Nucleus accumbens (tissue), 56 donors: ENCODE measurements at regions not wholly inside any gene's neighbourhood (a gene's known extent, or its start where the extent isn't known, plus 50 kb on each side); places are given as distances from the start of the nearest gene placed in this dataset.
A peak's percentile ranks its signal among the peaks of the same experiment; 100 is the strongest.
"Not testable (repeated sequence)": the region's sequence is repeated elsewhere in the genome, so short reads cannot be mapped to it uniquely, and the experiment has no call there.

Source experiments
- DNase-seq, 56 donors: peaks; one replicate each; lab custom pipeline; 2025; lab: John Stamatoyannopoulos, UW

- DNase-seq = peak in 7 of 56 donors; percentile 0 to 7 (median 3)
Measured at GRCh38 chr4:31236020-31236638, 516.0 kb downstream of the PCDH7 start.

- DNase-seq = no peak
Measured at GRCh38 chr4:31236639-31237173, 516.5 kb downstream of the PCDH7 start.

GRCh38 chr4:31237233-31237632 is 517.1 kb downstream of the PCDH7 start:
- no peak for DNase-seq

- DNase-seq = no peak
Measured at GRCh38 chr4:31239886-31240285, 519.7 kb downstream of the PCDH7 start.

- DNase-seq = no peak
Measured at GRCh38 chr4:31241504-31242106, 521.4 kb downstream of the PCDH7 start.

GRCh38 chr4:31246856-31247255 is 526.7 kb downstream of the PCDH7 start:
- no peak for DNase-seq

GRCh38 chr4:31259119-31259518 is 539.0 kb downstream of the PCDH7 start:
- no peak for DNase-seq

- no peak for DNase-seq
Measured at GRCh38 chr4:31261632-31262031, 541.5 kb downstream of the PCDH7 start.

GRCh38 chr4:31266094-31266493 is 545.9 kb downstream of the PCDH7 start:
- not testable (repeated sequence) for DNase-seq

- no peak for DNase-seq
Measured at GRCh38 chr4:31272331-31273061, 552.3 kb downstream of the PCDH7 start.

- DNase-seq = no peak
Measured at GRCh38 chr4:31275906-31276305, 555.7 kb downstream of the PCDH7 start.

GRCh38 chr4:31283679-31284078 is 563.5 kb downstream of the PCDH7 start:
- no peak for DNase-seq

GRCh38 chr4:31290836-31291235 is 570.7 kb downstream of the PCDH7 start:
- no peak for DNase-seq

GRCh38 chr4:31291238-31291637 is 571.1 kb downstream of the PCDH7 start:
- no peak for DNase-seq

- no peak for DNase-seq
Measured at GRCh38 chr4:31294655-31295480, 574.7 kb downstream of the PCDH7 start.

GRCh38 chr4:31298737-31299136 is 578.6 kb downstream of the PCDH7 start:
- no peak for DNase-seq

- DNase-seq = peak in 5 of 56 donors; percentile 0 to 8 (median 1)
Measured at GRCh38 chr4:31307029-31307428, 586.9 kb downstream of the PCDH7 start.

- no peak for DNase-seq
Measured at GRCh38 chr4:31324814-31325213, 604.6 kb downstream of the PCDH7 start.

GRCh38 chr4:31325300-31325699 is 605.1 kb downstream of the PCDH7 start:
- no peak for DNase-seq

- no peak for DNase-seq
Measured at GRCh38 chr4:31327031-31327430, 606.9 kb downstream of the PCDH7 start.

- DNase-seq = no peak
Measured at GRCh38 chr4:31328932-31329331, 608.8 kb downstream of the PCDH7 start.
